GM23338 (cell line): ENCODE measurements at regions not wholly inside any gene's neighbourhood (a gene's known extent, or its start where the extent isn't known, plus 50 kb on each side); places are given as distances from the start of the nearest gene placed in this dataset.

ENCODE experiments used
- ATAC-seq: fragments of 200-7000 bp; cut with Tn5 transposase; 3 replicates; pipeline ENCODE4 v1.9.1; 2020
- DNase-seq: peaks from one replicate; pipeline ENCODE4 v3.0.0-alpha.2; 2015; ENCODE audit warnings: low spot score
- H2AFZ ChIP-seq: fragments of 200-600 bp; sonication (generic); 2 replicates; pipeline ENCODE4 v1.8.0; 2016; ENCODE audit warnings: antibody characterized with exemption, mild to moderate bottlenecking, moderate library complexity
- H3F3A ChIP-seq: fragments of 200-600 bp; sonication (generic); replicated peaks from 2 replicates; pipeline ENCODE4 v1.8.0; 2017; ENCODE audit warnings: antibody characterized with exemption, mixed run types, low read depth
- H3K27ac ChIP-seq: fragments of 200-600 bp; sonication (generic); 2 replicates; pipeline ENCODE4 v1.6.1; 2016; ENCODE audit warnings: low read depth
- H3K27me3 ChIP-seq: fragments of 200-600 bp; sonication (generic); 2 replicates; pipeline ENCODE4 v1.8.0; 2016; ENCODE audit warnings: mild to moderate bottlenecking, mixed run types, moderate library complexity; ENCODE audit not compliant: insufficient read depth
- H3K36me3 ChIP-seq: fragments of 200-600 bp; sonication (generic); 2 replicates; pipeline ENCODE4 v1.8.0; 2016; ENCODE audit warnings: mild to moderate bottlenecking; ENCODE audit not compliant: insufficient read depth
- H3K4me1 ChIP-seq: fragments of 200-600 bp; sonication (generic); 2 replicates; pipeline ENCODE4 v1.8.0; 2016; ENCODE audit warnings: mild to moderate bottlenecking, moderate library complexity; ENCODE audit not compliant: insufficient read depth
- H3K4me2 ChIP-seq: fragments of 200-600 bp; sonication (generic); 2 replicates; pipeline ENCODE4 v1.7.1; 2017; ENCODE audit warnings: mixed run types
- H3K4me3 ChIP-seq: fragments of 200-600 bp; sonication (generic); 2 replicates; pipeline ENCODE4 v1.6.1; 2016; ENCODE audit warnings: mixed run types
- H3K79me2 ChIP-seq: fragments of 200-600 bp; sonication (generic); replicated peaks from 2 replicates; pipeline ENCODE4 v1.8.0; 2017; ENCODE audit warnings: mild to moderate bottlenecking; ENCODE audit not compliant: insufficient read depth
- H3K9me2 ChIP-seq: fragments of 200-600 bp; sonication (generic); 2 replicates; pipeline ENCODE4 v1.8.0; 2017; ENCODE audit not compliant: insufficient read depth
- H4K20me1 ChIP-seq: fragments of 200-600 bp; sonication (generic); replicated peaks from 2 replicates; pipeline ENCODE4 v1.8.0; 2017; ENCODE audit warnings: mild to moderate bottlenecking; ENCODE audit not compliant: insufficient read depth
- H3K27ac Mint-ChIP-seq: 2 replicates; pipeline ENCODE4 v1.8.0; 2020; ENCODE audit warnings: inconsistent platforms, mild to moderate bottlenecking, moderate library complexity, mixed read lengths
- H3K27me3 Mint-ChIP-seq: 3 replicates; pipeline ENCODE4 v1.8.0; 2022; ENCODE audit warnings: low read depth, mild to moderate bottlenecking, moderate library complexity, mixed read lengths, inconsistent platforms; ENCODE audit not compliant: insufficient read depth, poor library complexity
- H3K36me3 Mint-ChIP-seq: 3 replicates; pipeline ENCODE4 v1.8.0; 2021; ENCODE audit warnings: low read depth, mild to moderate bottlenecking, inconsistent platforms, moderate library complexity, mixed read lengths
- H3K4me1 Mint-ChIP-seq: 3 replicates; pipeline ENCODE4 v1.8.0; 2020; ENCODE audit warnings: mild to moderate bottlenecking, inconsistent platforms, mixed read lengths
- H3K4me3 Mint-ChIP-seq: 3 replicates; pipeline ENCODE4 v1.8.0; 2021; ENCODE audit warnings: moderate library complexity, mild to moderate bottlenecking, inconsistent platforms, mixed read lengths
- H3K9me3 Mint-ChIP-seq: 3 replicates; pipeline ENCODE4 v1.8.0; 2020; ENCODE audit warnings: moderate library complexity, mild to moderate bottlenecking, inconsistent platforms, mixed read lengths
- CREB1 ChIP-seq: fragments of 250-450 bp; sonication (Bioruptor Pico); IDR thresholded peaks from 2 replicates; pipeline ENCODE4 v1.5.0; 2020; ENCODE audit warnings: low read depth, mild to moderate bottlenecking, moderate library complexity
- CTCF ChIP-seq, 2 experiments: fragments of 200-600 bp in 1 of 2; sonication (generic) in 1 of 2; conservative IDR thresholded peaks; 2 replicates each; pipeline versions ENCODE4 v1.5.1 to v1.6.1; 2016 to 2017; ENCODE audit warnings: antibody characterized with exemption in 2 of 2, low read depth in 2 of 2, mild to moderate bottlenecking in 2 of 2, moderate library complexity in 1 of 2
- ETS1 ChIP-seq: IDR thresholded peaks from 2 replicates; pipeline ENCODE4 v1.6.1; 2016; ENCODE audit warnings: antibody characterized with exemption
- JUNB ChIP-seq: IDR thresholded peaks from one replicate; pipeline ENCODE4 v1.6.1; 2016; ENCODE audit warnings: antibody characterized with exemption; ENCODE audit not compliant: unreplicated experiment
- NANOG ChIP-seq: IDR thresholded peaks from 2 replicates; pipeline ENCODE4 v1.6.1; 2016; ENCODE audit warnings: antibody characterized with exemption, borderline replicate concordance
- POLR2AphosphoS5 ChIP-seq: IDR thresholded peaks from 2 replicates; pipeline ENCODE4 v1.6.1; 2016; ENCODE audit warnings: antibody characterized with exemption, low read depth
- ZNF331 ChIP-seq: fragments of 250-450 bp; sonication (Bioruptor Pico); IDR thresholded peaks from 2 replicates; pipeline ENCODE4 v1.5.0; 2020; ENCODE audit warnings: low read depth, mild to moderate bottlenecking, moderate library complexity
- TF ChIP-seq, protein P1 (sequence below): fragments of 250-450 bp; sonication (Bioruptor Pico); IDR thresholded peaks from 2 replicates; pipeline ENCODE4 v1.5.0; 2020; ENCODE audit warnings: mild to moderate bottlenecking, moderate library complexity

- Histone ChIP-seq H3K9me2 (no peaks in the 10 kb centered on the region), H3K27ac (peak overlapping the region; percentile 87), H3F3A (peaks cover 4% of the 10 kb centered on the region), H3K4me3 (peak overlapping the region; percentile 82), H2AFZ (peak overlapping the region; percentile 99), H3K4me2 (peak overlapping the region; percentile 85), H3K36me3 (no peaks in the 10 kb centered on the region), H3K27me3 (peaks cover 17% of the 10 kb centered on the region), H3K79me2 (no peaks in the 10 kb centered on the region), H4K20me1 (peaks cover 10% of the 10 kb centered on the region), H3K4me1 (peaks cover 11% of the 10 kb centered on the region)
- DNase-seq = peak; percentile 17
- Mint-ChIP-seq H3K4me3 (peak overlapping the region; percentile 78), H3K9me3 (no peaks in the 10 kb centered on the region; the same call in 2 of the 3 replicates), H3K36me3 (peaks cover 3% of the 10 kb centered on the region; the same call in 1 of the 3 replicates), H3K4me1 (peaks cover 20% of the 10 kb centered on the region), H3K27ac (peak overlapping the region; percentile 78), H3K27me3 (peaks cover 19% of the 10 kb centered on the region)
- peak; percentile 19 for ATAC-seq
- TF ChIP-seq ZNF331 (CRISPR knock-in tag) = no peak
- TF ChIP-seq CTCF (conservative IDR thresholded peaks at IDR 0.05; ENCODE audit: low read depth in 2 of 2) = peak in 1 of 2 experiments; percentile 19; a peak in 1 of 4 replicates
- no peak for TF ChIP-seq CREB1
Observed at GRCh38 chr15:31871166-31871886, 159.0 kb upstream of the CHRNA7 start.

- TF ChIP-seq, protein P1, sequence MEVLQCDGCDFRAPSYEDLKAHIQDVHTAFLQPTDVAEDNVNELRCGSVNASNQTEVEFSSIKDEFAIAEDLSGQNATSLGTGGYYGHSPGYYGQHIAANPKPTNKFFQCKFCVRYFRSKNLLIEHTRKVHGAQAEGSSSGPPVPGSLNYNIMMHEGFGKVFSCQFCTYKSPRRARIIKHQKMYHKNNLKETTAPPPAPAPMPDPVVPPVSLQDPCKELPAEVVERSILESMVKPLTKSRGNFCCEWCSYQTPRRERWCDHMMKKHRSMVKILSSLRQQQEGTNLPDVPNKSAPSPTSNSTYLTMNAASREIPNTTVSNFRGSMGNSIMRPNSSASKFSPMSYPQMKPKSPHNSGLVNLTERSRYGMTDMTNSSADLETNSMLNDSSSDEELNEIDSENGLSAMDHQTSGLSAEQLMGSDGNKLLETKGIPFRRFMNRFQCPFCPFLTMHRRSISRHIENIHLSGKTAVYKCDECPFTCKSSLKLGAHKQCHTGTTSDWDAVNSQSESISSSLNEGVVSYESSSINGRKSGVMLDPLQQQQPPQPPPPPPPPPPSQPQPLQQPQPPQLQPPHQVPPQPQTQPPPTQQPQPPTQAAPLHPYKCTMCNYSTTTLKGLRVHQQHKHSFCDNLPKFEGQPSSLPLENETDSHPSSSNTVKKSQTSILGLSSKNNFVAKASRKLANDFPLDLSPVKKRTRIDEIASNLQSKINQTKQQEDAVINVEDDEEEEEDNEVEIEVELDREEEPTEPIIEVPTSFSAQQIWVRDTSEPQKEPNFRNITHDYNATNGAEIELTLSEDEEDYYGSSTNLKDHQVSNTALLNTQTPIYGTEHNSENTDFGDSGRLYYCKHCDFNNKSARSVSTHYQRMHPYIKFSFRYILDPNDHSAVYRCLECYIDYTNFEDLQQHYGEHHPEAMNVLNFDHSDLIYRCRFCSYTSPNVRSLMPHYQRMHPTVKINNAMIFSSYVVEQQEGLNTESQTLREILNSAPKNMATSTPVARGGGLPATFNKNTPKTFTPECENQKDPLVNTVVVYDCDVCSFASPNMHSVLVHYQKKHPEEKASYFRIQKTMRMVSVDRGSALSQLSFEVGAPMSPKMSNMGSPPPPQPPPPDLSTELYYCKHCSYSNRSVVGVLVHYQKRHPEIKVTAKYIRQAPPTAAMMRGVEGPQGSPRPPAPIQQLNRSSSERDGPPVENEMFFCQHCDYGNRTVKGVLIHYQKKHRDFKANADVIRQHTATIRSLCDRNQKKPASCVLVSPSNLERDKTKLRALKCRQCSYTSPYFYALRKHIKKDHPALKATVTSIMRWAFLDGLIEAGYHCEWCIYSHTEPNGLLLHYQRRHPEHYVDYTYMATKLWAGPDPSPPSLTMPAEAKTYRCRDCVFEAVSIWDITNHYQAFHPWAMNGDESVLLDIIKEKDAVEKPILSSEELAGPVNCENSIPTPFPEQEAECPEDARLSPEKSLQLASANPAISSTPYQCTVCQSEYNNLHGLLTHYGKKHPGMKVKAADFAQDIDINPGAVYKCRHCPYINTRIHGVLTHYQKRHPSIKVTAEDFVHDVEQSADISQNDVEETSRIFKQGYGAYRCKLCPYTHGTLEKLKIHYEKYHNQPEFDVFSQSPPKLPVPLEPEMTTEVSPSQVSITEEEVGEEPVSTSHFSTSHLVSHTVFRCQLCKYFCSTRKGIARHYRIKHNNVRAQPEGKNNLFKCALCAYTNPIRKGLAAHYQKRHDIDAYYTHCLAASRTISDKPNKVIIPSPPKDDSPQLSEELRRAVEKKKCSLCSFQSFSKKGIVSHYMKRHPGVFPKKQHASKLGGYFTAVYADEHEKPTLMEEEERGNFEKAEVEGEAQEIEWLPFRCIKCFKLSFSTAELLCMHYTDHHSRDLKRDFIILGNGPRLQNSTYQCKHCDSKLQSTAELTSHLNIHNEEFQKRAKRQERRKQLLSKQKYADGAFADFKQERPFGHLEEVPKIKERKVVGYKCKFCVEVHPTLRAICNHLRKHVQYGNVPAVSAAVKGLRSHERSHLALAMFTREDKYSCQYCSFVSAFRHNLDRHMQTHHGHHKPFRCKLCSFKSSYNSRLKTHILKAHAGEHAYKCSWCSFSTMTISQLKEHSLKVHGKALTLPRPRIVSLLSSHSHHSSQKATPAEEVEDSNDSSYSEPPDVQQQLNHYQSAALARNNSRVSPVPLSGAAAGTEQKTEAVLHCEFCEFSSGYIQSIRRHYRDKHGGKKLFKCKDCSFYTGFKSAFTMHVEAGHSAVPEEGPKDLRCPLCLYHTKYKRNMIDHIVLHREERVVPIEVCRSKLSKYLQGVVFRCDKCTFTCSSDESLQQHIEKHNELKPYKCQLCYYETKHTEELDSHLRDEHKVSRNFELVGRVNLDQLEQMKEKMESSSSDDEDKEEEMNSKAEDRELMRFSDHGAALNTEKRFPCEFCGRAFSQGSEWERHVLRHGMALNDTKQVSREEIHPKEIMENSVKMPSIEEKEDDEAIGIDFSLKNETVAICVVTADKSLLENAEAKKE (CRISPR knock-in tag) = no peak
- TF ChIP-seq CTCF (conservative IDR thresholded peaks at IDR 0.05; ENCODE audit: low read depth in 2 of 2) (no peak), NANOG (no peak), ZNF331 (CRISPR knock-in tag) (no peak), CREB1 (no peak), ETS1 (no peak), POLR2AphosphoS5 (no peak), JUNB (no peak)
- Mint-ChIP-seq H3K36me3 (peaks cover 3% of the 10 kb centered on the region; the same call in 1 of the 3 replicates), H3K27ac (no peak overlapping the region), H3K9me3 (no peaks in the 10 kb centered on the region; the same call in 2 of the 3 replicates), H3K27me3 (peaks cover 19% of the 10 kb centered on the region), H3K4me1 (peaks cover 20% of the 10 kb centered on the region), H3K4me3 (peak overlapping the region; percentile 78; the same call in 2 of the 3 replicates)
- peaks cover 11% of the 10 kb centered on the region for H3K4me1 ChIP-seq
- H3K9me2 ChIP-seq = no peaks in the 10 kb centered on the region
- peak overlapping the region; percentile 99; the same call in 1 of the 2 replicates for H2AFZ ChIP-seq
- peaks cover 10% of the 10 kb centered on the region for H4K20me1 ChIP-seq
- peaks cover 4% of the 10 kb centered on the region for H3F3A ChIP-seq
- peaks cover 17% of the 10 kb centered on the region for H3K27me3 ChIP-seq
- H3K4me3 ChIP-seq = no peak overlapping the region
- no peak overlapping the region for H3K27ac ChIP-seq
- H3K4me2 ChIP-seq = peak overlapping the region; percentile 85; the same call in 1 of the 2 replicates
- DNase-seq (no peak), ATAC-seq (no peak)
- no peaks in the 10 kb centered on the region for H3K79me2 ChIP-seq
- H3K36me3 ChIP-seq = no peaks in the 10 kb centered on the region
Observed at GRCh38 chr15:31871887-31872281, 158.4 kb upstream of the CHRNA7 start.
